ENCODE measurements at regions not wholly inside any gene's neighbourhood (a gene's known extent, or its start where the extent isn't known, plus 50 kb on each side); places are given as distances from the start of the nearest gene placed in this dataset.
A peak's percentile ranks its signal among the peaks of the same experiment; 100 is the strongest.

DNA sequence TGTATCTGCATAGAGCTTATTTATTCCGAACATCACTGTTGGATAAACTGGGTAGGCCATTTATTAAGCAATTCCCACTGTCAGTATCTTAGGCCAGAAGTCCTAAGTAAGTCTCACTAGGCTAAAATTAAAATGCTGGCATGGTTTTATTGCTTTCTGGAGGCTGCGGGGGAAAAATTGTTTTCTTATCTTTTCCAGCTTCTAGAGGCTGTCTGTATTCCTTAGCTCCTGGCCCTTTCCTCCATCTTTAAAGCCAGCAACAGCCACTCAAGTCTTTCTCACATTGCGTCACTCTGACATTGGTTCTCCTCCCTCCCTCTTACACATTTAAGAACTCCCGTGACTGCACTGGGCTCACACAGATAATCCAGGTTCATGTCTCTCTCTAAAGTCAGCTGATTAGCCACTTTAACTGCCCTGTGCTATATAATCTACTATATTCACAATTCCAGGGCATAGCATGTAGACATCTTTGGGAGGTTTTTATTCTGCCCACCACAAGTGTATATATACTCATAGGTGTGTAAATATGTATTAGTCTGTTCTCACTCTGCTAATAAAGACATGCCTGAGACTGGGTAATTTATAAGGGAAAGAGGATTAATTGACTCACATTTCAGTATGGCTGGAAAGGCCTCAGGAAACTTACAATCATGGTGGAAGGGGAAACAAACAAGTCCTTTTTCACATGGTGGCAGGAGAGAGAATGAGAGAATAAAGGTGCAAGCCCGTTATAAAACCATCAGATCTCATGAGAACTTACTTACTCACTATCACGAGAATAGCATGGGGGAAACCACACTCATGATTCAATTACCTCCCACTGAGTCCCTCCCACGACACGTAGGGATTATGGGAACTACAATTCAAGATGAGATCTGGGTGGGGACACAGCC, 113.5 kb upstream of the SLC7A14 start (continued):
- TF ChIP-seq EP400 (IDR thresholded peaks at IDR 0.05): no peak
- TF ChIP-seq NCOR1 (IDR thresholded peaks at IDR 0.05): 0 out of 2 replicates have a peak, but pooled peaks have one; percentile 8
- peak; percentile 80 for TF ChIP-seq JUND (IDR thresholded peaks at IDR 0.05; ENCODE audit: borderline replicate concordance, low read depth, low read length)
- peak; percentile 76; the same call in 1 of the 3 replicates for TF ChIP-seq JUND (tag; IDR thresholded peaks at IDR 0.05; ENCODE audit: borderline replicate concordance, low read depth, low read length)
- TF ChIP-seq, protein P1, sequence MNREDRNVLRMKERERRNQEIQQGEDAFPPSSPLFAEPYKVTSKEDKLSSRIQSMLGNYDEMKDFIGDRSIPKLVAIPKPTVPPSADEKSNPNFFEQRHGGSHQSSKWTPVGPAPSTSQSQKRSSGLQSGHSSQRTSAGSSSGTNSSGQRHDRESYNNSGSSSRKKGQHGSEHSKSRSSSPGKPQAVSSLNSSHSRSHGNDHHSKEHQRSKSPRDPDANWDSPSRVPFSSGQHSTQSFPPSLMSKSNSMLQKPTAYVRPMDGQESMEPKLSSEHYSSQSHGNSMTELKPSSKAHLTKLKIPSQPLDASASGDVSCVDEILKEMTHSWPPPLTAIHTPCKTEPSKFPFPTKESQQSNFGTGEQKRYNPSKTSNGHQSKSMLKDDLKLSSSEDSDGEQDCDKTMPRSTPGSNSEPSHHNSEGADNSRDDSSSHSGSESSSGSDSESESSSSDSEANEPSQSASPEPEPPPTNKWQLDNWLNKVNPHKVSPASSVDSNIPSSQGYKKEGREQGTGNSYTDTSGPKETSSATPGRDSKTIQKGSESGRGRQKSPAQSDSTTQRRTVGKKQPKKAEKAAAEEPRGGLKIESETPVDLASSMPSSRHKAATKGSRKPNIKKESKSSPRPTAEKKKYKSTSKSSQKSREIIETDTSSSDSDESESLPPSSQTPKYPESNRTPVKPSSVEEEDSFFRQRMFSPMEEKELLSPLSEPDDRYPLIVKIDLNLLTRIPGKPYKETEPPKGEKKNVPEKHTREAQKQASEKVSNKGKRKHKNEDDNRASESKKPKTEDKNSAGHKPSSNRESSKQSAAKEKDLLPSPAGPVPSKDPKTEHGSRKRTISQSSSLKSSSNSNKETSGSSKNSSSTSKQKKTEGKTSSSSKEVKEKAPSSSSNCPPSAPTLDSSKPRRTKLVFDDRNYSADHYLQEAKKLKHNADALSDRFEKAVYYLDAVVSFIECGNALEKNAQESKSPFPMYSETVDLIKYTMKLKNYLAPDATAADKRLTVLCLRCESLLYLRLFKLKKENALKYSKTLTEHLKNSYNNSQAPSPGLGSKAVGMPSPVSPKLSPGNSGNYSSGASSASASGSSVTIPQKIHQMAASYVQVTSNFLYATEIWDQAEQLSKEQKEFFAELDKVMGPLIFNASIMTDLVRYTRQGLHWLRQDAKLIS (CRISPR knock-in tag; IDR thresholded peaks at IDR 0.05): no peak
- peak; percentile 91 for TF ChIP-seq BHLHE40 (IDR thresholded peaks at IDR 0.05; ENCODE audit: low read length)
- TF ChIP-seq MAFK (IDR thresholded peaks at IDR 0.05; ENCODE audit: low read length): no peak
- TF ChIP-seq, protein P2, sequence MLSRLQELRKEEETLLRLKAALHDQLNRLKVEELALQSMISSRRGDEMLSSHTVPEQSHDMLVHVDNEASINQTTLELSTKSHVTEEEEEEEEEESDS (CRISPR knock-in tag; IDR thresholded peaks at IDR 0.05): peak; percentile 74
- peak; percentile 72 for TF ChIP-seq ZNF644 (tag; IDR thresholded peaks at IDR 0.05; ENCODE audit: low read depth)
- TF ChIP-seq ZNF140 (CRISPR knock-in tag; IDR thresholded peaks at IDR 0.05): no peak
- peak; percentile 56; the same call in 1 of the 2 replicates for TF ChIP-seq BACH1 (tag; IDR thresholded peaks at IDR 0.05)
- no peak for TF ChIP-seq MED1 (CRISPR knock-in tag; IDR thresholded peaks at IDR 0.05; ENCODE audit: borderline replicate concordance)
- peak; percentile 93 for TF ChIP-seq CEBPB (tag; IDR thresholded peaks at IDR 0.05)
- TF ChIP-seq, protein P3, sequence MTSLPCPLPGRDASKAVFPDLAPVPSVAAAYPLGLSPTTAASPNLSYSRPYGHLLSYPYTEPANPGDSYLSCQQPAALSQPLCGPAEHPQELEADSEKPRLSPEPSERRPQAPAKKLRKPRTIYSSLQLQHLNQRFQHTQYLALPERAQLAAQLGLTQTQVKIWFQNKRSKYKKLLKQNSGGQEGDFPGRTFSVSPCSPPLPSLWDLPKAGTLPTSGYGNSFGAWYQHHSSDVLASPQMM (CRISPR knock-in tag; IDR thresholded peaks at IDR 0.05): peak; percentile 73; the same call in 1 of the 2 replicates
- TF ChIP-seq ZNF3 (CRISPR knock-in tag; IDR thresholded peaks at IDR 0.05): 0 out of 2 replicates have a peak, but pooled peaks have one; percentile 34
- TF ChIP-seq, protein P4, sequence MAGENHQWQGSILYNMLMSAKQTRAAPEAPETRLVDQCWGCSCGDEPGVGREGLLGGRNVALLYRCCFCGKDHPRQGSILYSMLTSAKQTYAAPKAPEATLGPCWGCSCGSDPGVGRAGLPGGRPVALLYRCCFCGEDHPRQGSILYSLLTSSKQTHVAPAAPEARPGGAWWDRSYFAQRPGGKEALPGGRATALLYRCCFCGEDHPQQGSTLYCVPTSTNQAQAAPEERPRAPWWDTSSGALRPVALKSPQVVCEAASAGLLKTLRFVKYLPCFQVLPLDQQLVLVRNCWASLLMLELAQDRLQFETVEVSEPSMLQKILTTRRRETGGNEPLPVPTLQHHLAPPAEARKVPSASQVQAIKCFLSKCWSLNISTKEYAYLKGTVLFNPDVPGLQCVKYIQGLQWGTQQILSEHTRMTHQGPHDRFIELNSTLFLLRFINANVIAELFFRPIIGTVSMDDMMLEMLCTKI (IDR thresholded peaks at IDR 0.05; ENCODE audit: partially characterized antibody): no peak
- TF ChIP-seq TOE1 (IDR thresholded peaks at IDR 0.05; ENCODE audit: borderline replicate concordance): peak; percentile 66; the same call in 1 of the 2 replicates
- TF ChIP-seq TOE1 (CRISPR knock-in tag; IDR thresholded peaks at IDR 0.05; ENCODE audit: borderline replicate concordance, low read depth): no peak
- no peak for TF ChIP-seq NR4A1 (CRISPR knock-in tag; IDR thresholded peaks at IDR 0.05)
- peak; percentile 73 for TF ChIP-seq NR4A1 (tag; IDR thresholded peaks at IDR 0.05)

All from K562 (cell line).